ENCODE measurements at regions not wholly inside any gene's neighbourhood (a gene's known extent, or its start where the extent isn't known, plus 50 kb on each side); places are given as distances from the start of the nearest gene placed in this dataset.
"Not testable (repeated sequence)": the region's sequence is repeated elsewhere in the genome, so short reads cannot be mapped to it uniquely, and the experiment has no call there.

GRCh38 chr5:167271511-167271910 is 1019.9 kb upstream of the WWC1 start:
- Histone ChIP-seq H3K36me3 (replicated peaks; ENCODE audit: control insufficient read depth, insufficient read depth, low read length) (no peaks in the 10 kb centered on the region), H3K27me3 (ENCODE audit: control insufficient read depth, insufficient read depth, low read length) (no peaks in the 10 kb centered on the region), H3K4me3 (ENCODE audit: insufficient read depth, low read depth, low read length) (no peak overlapping the region)
- no peak for DNase-seq

- Histone ChIP-seq H3K4me3 (ENCODE audit: insufficient read depth, low read depth, low read length) (no peak overlapping the region), H3K36me3 (replicated peaks; ENCODE audit: control insufficient read depth, insufficient read depth, low read length) (no peaks in the 10 kb centered on the region), H3K27me3 (ENCODE audit: control insufficient read depth, insufficient read depth, low read length) (no peaks in the 10 kb centered on the region)
- no peak for DNase-seq
Observed at GRCh38 chr5:167280111-167280510, 1011.3 kb upstream of the WWC1 start.

GRCh38 chr5:167281925-167282324 is 1009.5 kb upstream of the WWC1 start:
- Histone ChIP-seq H3K36me3 (replicated peaks; ENCODE audit: control insufficient read depth, insufficient read depth, low read length) (no peaks in the 10 kb centered on the region), H3K4me3 (ENCODE audit: insufficient read depth, low read depth, low read length) (no peak overlapping the region), H3K27me3 (ENCODE audit: control insufficient read depth, insufficient read depth, low read length) (no peaks in the 10 kb centered on the region)
- no peak for DNase-seq

GRCh38 chr5:167283691-167284090 is 1007.8 kb upstream of the WWC1 start:
- DNase-seq, result no peak
- Histone ChIP-seq H3K27me3 (ENCODE audit: control insufficient read depth, insufficient read depth, low read length) (no peaks in the 10 kb centered on the region), H3K36me3 (replicated peaks; ENCODE audit: control insufficient read depth, insufficient read depth, low read length) (no peaks in the 10 kb centered on the region), H3K4me3 (ENCODE audit: insufficient read depth, low read depth, low read length) (no peak overlapping the region)

- Histone ChIP-seq H3K27me3 (ENCODE audit: control insufficient read depth, insufficient read depth, low read length) (no peaks in the 10 kb centered on the region), H3K4me3 (ENCODE audit: insufficient read depth, low read depth, low read length) (no peak overlapping the region), H3K36me3 (replicated peaks; ENCODE audit: control insufficient read depth, insufficient read depth, low read length) (no peaks in the 10 kb centered on the region)
- no peak for DNase-seq
Observed at GRCh38 chr5:167284222-167284890, 1007.1 kb upstream of the WWC1 start.

- H3K27me3 ChIP-seq (ENCODE audit: control insufficient read depth, insufficient read depth, low read length), result no peaks in the 10 kb centered on the region
- no peak for DNase-seq
- H3K36me3 ChIP-seq (replicated peaks; ENCODE audit: control insufficient read depth, insufficient read depth, low read length), result no peaks in the 10 kb centered on the region
Observed at GRCh38 chr5:167285591-167285990, 1005.9 kb upstream of the WWC1 start.

DNA sequence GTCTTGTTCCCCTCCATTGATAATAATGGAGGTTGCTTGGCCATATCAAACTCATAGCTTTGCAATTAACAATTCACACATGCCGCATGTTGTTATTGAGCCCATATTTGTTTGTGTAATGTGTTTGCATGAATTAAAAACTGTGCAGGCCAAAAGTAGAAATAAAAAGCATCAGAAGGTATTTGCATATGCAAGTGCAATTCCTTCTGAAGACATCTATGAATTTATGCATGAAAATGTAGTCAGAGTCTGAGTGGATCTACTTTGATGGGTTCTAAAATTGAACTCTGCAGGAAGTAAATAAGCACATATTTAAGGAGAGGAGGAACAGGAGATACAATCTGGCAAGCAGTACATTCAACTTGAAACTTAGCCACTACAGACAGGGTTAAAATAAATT is 1004.6 kb upstream of the WWC1 start:
- DNase-seq, result no peak
- H3K27me3 ChIP-seq (ENCODE audit: control insufficient read depth, insufficient read depth, low read length), result no peaks in the 10 kb centered on the region
- no peak overlapping the region for H3K4me3 ChIP-seq (ENCODE audit: insufficient read depth, low read depth, low read length)
- no peaks in the 10 kb centered on the region for H3K36me3 ChIP-seq (replicated peaks; ENCODE audit: control insufficient read depth, insufficient read depth, low read length)

More at GRCh38 chr5:167285591-167285990, 1005.9 kb upstream of the WWC1 start:
- H3K4me3 ChIP-seq (ENCODE audit: insufficient read depth, low read depth, low read length), result no peak overlapping the region

DNA sequence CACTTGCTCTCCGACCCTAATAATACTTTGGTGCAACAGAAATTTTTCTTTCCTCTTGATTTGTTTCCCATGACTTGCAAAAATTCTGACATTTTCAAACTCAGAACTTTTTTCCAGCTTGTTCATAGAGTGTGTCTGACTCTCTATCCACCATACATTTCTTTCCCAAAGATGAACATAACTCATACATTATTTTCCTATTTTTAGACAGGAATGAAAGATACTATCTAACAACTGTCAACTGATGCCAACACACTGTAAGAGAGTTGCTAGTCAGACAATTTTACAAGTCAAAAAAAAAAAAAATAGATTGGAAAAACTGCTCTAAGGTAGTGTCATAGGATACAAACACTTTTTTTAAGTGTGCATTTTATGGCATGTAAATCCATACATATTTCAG is 1001.0 kb upstream of the WWC1 start:
- Histone ChIP-seq H3K27me3 (ENCODE audit: control insufficient read depth, insufficient read depth, low read length) (no peaks in the 10 kb centered on the region), H3K4me3 (ENCODE audit: insufficient read depth, low read depth, low read length) (no peak overlapping the region), H3K36me3 (replicated peaks; ENCODE audit: control insufficient read depth, insufficient read depth, low read length) (no peaks in the 10 kb centered on the region)
- DNase-seq, result no peak

GRCh38 chr5:167294882-167295680 is 996.4 kb upstream of the WWC1 start:
- Histone ChIP-seq H3K4me3 (ENCODE audit: insufficient read depth, low read depth, low read length) (no peak overlapping the region), H3K27me3 (ENCODE audit: control insufficient read depth, insufficient read depth, low read length) (no peaks in the 10 kb centered on the region), H3K36me3 (replicated peaks; ENCODE audit: control insufficient read depth, insufficient read depth, low read length) (no peaks in the 10 kb centered on the region)
- peak; percentile 22 for DNase-seq

- no peak for DNase-seq
- Histone ChIP-seq H3K27me3 (ENCODE audit: control insufficient read depth, insufficient read depth, low read length) (no peaks in the 10 kb centered on the region), H3K4me3 (ENCODE audit: insufficient read depth, low read depth, low read length) (no peak overlapping the region), H3K36me3 (replicated peaks; ENCODE audit: control insufficient read depth, insufficient read depth, low read length) (no peaks in the 10 kb centered on the region)
Observed at GRCh38 chr5:167295681-167296005, 995.8 kb upstream of the WWC1 start.

- Histone ChIP-seq H3K27me3 (ENCODE audit: control insufficient read depth, insufficient read depth, low read length) (no peaks in the 10 kb centered on the region), H3K4me3 (ENCODE audit: insufficient read depth, low read depth, low read length) (no peak overlapping the region), H3K36me3 (replicated peaks; ENCODE audit: control insufficient read depth, insufficient read depth, low read length) (no peaks in the 10 kb centered on the region)
- DNase-seq, result no peak
Observed at GRCh38 chr5:167296066-167296465, 995.4 kb upstream of the WWC1 start.

DNA sequence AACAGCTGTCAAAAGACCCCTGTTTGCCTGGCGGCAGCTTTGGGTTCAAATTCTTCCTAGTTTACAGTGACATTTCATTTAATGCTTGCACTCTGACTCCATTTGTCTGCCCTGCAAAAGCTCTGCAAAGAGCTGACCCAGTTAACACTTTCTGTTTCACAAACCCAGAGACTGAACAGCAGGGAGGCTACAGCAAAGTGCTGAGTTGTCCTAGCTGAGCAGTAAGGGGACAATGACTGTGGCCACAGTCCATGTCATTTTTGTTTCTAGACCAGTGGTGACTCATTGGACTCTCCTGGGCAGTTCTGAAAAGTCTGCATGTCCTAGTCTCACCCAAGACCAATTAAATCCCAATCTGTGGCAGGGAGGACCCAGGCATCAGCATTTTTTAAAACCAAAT is 994.8 kb upstream of the WWC1 start:
- DNase-seq, result peak; percentile 12
- Histone ChIP-seq H3K27me3 (ENCODE audit: control insufficient read depth, insufficient read depth, low read length) (no peaks in the 10 kb centered on the region), H3K4me3 (ENCODE audit: insufficient read depth, low read depth, low read length) (no peak overlapping the region), H3K36me3 (replicated peaks; ENCODE audit: control insufficient read depth, insufficient read depth, low read length) (no peaks in the 10 kb centered on the region)

GRCh38 chr5:167299861-167300260 is 991.6 kb upstream of the WWC1 start:
- DNase-seq; H3K36me3 ChIP-seq (replicated peaks; ENCODE audit: control insufficient read depth, insufficient read depth, low read length); H3K27me3 ChIP-seq (ENCODE audit: control insufficient read depth, insufficient read depth, low read length); H3K4me3 ChIP-seq (ENCODE audit: insufficient read depth, low read depth, low read length): not testable (repeated sequence)

GRCh38 chr5:167303582-167303981 is 987.9 kb upstream of the WWC1 start:
- H3K4me3 ChIP-seq (ENCODE audit: insufficient read depth, low read depth, low read length), result no peak overlapping the region
- H3K36me3 ChIP-seq (replicated peaks; ENCODE audit: control insufficient read depth, insufficient read depth, low read length), result no peaks in the 10 kb centered on the region
- no peaks in the 10 kb centered on the region; the same call in 1 of the 2 replicates for H3K27me3 ChIP-seq (ENCODE audit: control insufficient read depth, insufficient read depth, low read length)
- DNase-seq, result no peak

DNA sequence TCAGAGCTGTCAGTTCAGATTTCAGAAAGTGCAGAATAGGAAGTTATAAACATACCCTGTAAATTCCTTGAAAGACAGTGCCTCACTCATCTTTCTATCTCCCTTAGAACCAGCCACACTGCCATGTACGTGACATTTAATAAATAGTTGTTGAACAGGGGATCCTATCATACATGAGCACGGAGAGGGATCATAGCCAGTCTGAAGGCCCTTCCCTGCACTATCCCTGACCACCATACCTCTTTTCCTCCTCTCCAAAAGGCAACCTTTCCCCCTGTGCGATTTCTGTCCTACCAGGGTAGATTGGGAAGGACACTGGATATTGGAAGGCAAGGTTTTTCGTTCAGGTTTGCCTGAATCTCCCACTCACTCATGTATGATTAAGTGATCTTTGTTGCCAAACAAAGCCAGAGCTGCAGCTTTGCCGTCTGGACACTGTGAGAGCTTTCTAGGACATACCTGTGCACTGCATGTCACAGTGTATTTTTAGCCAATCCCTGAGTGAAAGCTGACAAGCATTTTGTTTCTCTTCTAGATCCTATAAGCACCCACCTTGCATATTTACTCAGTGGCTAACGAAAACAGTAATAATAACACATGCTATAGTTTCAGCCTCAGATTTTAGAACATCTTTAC is 986.5 kb upstream of the WWC1 start:
- Histone ChIP-seq H3K27me3 (ENCODE audit: control insufficient read depth, insufficient read depth, low read length) (no peaks in the 10 kb centered on the region; the same call in 1 of the 2 replicates), H3K36me3 (replicated peaks; ENCODE audit: control insufficient read depth, insufficient read depth, low read length) (no peaks in the 10 kb centered on the region; the same call in 1 of the 2 replicates), H3K4me3 (ENCODE audit: insufficient read depth, low read depth, low read length) (no peak overlapping the region)
- no peak for DNase-seq
